ENCODE measurements at regions not wholly inside any gene's neighbourhood (a gene's known extent, or its start where the extent isn't known, plus 50 kb on each side); places are given as distances from the start of the nearest gene placed in this dataset.

- TF ChIP-seq, protein P1, sequence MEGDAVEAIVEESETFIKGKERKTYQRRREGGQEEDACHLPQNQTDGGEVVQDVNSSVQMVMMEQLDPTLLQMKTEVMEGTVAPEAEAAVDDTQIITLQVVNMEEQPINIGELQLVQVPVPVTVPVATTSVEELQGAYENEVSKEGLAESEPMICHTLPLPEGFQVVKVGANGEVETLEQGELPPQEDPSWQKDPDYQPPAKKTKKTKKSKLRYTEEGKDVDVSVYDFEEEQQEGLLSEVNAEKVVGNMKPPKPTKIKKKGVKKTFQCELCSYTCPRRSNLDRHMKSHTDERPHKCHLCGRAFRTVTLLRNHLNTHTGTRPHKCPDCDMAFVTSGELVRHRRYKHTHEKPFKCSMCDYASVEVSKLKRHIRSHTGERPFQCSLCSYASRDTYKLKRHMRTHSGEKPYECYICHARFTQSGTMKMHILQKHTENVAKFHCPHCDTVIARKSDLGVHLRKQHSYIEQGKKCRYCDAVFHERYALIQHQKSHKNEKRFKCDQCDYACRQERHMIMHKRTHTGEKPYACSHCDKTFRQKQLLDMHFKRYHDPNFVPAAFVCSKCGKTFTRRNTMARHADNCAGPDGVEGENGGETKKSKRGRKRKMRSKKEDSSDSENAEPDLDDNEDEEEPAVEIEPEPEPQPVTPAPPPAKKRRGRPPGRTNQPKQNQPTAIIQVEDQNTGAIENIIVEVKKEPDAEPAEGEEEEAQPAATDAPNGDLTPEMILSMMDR (IDR thresholded peaks at IDR 0.05; ENCODE audit: low read depth, low read length), result no peak
- H3K36me3 ChIP-seq, result no peaks in the 10 kb centered on the region
- no peaks in the 10 kb centered on the region for H3K4me1 ChIP-seq
- no peak overlapping the region for H3K4me3 ChIP-seq (ENCODE audit: low read depth, low read length)
- no peak for DNase-seq
- no peaks in the 10 kb centered on the region for H3K27me3 ChIP-seq
- no peaks in the 10 kb centered on the region for H3K9me3 ChIP-seq
These were observed 138.7 kb downstream of the FAM204A start for GRCh38 chr10:118203461-118203860.

DNA sequence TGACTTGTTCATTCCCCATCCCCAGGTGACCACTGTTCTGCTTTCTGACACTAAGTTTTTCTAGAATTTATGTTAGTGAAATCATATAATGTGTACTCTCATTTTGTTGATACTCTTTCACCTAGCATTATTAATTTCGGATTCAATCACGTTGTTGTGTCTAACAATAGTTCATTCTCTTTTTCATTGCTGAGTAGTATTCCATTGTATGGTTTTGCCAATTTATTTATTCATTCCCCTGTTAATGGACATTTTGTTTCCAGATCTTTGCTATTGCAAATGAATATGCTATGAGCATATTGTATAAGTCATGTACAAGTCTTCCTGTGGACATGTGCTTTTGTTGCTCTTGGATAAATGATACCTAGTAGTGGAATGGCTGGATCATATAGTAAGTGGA is 146.4 kb downstream of the FAM204A start:
- no peaks in the 10 kb centered on the region for H3K36me3 ChIP-seq
- no peaks in the 10 kb centered on the region for H3K27me3 ChIP-seq
- no peaks in the 10 kb centered on the region for H3K9me3 ChIP-seq
- TF ChIP-seq, protein P1 (IDR thresholded peaks at IDR 0.05; ENCODE audit: low read depth, low read length), result no peak
- no peak overlapping the region for H3K4me3 ChIP-seq (ENCODE audit: low read depth, low read length)
- no peaks in the 10 kb centered on the region for H3K4me1 ChIP-seq
- DNase-seq, result no peak

DNA sequence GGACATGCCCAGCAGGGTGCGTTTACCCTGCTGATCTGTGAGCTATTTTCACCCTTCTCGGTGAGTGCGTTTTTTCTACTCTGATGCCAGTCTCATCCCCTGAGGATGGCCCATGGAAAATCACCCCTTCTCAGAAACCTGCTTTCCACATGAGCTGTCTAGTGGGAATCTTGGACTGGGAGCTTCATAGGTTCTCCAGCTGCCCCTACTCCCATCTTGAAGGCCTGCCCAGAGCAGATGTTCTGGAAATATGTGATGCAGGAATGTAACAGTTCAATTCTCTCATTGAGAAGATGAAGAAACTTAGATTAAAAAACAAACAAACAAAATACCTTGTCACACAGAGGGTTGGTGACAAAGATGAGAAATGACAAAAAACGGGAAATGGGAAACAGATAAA is 146.9 kb upstream of the RAB11FIP2 start:
- Histone ChIP-seq H3K9me3 (no peaks in the 10 kb centered on the region), H3K27me3 (no peaks in the 10 kb centered on the region), H3K4me1 (no peaks in the 10 kb centered on the region), H3K36me3 (no peaks in the 10 kb centered on the region), H3K4me3 (ENCODE audit: low read depth, low read length) (no peak overlapping the region)
- DNase-seq, result no peak
- TF ChIP-seq, protein P1 (IDR thresholded peaks at IDR 0.05; ENCODE audit: low read depth, low read length), result no peak

- Histone ChIP-seq H3K4me1 (no peaks in the 10 kb centered on the region), H3K9me3 (no peaks in the 10 kb centered on the region), H3K36me3 (no peaks in the 10 kb centered on the region), H3K4me3 (ENCODE audit: low read depth, low read length) (no peak overlapping the region), H3K27me3 (no peaks in the 10 kb centered on the region)
- TF ChIP-seq, protein P1 (IDR thresholded peaks at IDR 0.05; ENCODE audit: low read depth, low read length), result no peak
- no peak for DNase-seq
These were observed 134.3 kb upstream of the RAB11FIP2 start for GRCh38 chr10:118181021-118181420.

DNA sequence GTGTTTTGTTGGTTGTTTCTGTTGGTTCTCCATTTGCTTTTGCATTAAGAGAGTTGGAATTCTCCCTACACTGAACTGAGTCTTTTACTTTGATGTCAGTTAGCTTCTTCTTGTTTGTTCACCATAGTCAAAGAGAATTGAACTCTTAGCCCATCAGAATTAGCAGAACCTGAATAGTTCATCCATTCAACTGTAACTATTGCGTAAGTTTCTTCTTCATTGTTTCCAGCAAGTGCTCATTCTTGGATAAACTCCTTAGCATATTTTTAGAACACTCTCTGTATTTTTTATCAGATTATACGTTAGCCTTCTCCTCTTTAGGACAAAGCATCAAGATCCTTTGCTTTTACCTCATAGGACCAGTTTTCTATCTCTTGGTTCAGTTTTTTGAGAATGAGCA is 128.4 kb upstream of the RAB11FIP2 start:
- Histone ChIP-seq H3K9me3 (no peaks in the 10 kb centered on the region), H3K4me3 (ENCODE audit: low read depth, low read length) (no peak overlapping the region), H3K4me1 (no peaks in the 10 kb centered on the region), H3K36me3 (no peaks in the 10 kb centered on the region), H3K27me3 (no peaks in the 10 kb centered on the region)
- DNase-seq, result no peak
- TF ChIP-seq, protein P1 (IDR thresholded peaks at IDR 0.05; ENCODE audit: low read depth, low read length), result no peak

DNA sequence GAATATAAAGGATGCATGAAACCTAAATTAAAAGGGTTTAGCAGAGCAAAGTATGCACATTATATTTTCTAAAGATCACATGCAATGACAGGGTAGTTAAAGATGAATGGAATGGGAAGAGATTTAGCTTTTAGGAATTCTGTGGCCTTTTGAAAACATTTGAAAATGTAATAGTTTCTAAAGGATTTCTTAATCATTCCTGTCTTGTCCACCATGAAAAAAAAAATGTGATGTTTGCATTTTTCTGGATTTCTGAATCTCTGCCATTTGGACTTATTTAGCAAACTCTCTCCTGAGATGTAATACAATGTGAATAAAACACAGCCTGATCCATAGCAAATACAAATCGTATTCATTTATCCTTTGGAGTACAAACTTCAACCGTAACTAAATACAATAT is 126.6 kb upstream of the RAB11FIP2 start:
- H3K36me3 ChIP-seq, result no peaks in the 10 kb centered on the region
- H3K9me3 ChIP-seq, result no peaks in the 10 kb centered on the region
- DNase-seq, result no peak
- TF ChIP-seq, protein P1 (IDR thresholded peaks at IDR 0.05; ENCODE audit: low read depth, low read length), result no peak
- no peak overlapping the region for H3K4me3 ChIP-seq (ENCODE audit: low read depth, low read length)
- no peaks in the 10 kb centered on the region for H3K4me1 ChIP-seq
- no peaks in the 10 kb centered on the region for H3K27me3 ChIP-seq

All from BE2C (cell line).